ENCODE measurements at regions not wholly inside any gene's neighbourhood (a gene's known extent, or its start where the extent isn't known, plus 50 kb on each side); places are given as distances from the start of the nearest gene placed in this dataset.

DNA sequence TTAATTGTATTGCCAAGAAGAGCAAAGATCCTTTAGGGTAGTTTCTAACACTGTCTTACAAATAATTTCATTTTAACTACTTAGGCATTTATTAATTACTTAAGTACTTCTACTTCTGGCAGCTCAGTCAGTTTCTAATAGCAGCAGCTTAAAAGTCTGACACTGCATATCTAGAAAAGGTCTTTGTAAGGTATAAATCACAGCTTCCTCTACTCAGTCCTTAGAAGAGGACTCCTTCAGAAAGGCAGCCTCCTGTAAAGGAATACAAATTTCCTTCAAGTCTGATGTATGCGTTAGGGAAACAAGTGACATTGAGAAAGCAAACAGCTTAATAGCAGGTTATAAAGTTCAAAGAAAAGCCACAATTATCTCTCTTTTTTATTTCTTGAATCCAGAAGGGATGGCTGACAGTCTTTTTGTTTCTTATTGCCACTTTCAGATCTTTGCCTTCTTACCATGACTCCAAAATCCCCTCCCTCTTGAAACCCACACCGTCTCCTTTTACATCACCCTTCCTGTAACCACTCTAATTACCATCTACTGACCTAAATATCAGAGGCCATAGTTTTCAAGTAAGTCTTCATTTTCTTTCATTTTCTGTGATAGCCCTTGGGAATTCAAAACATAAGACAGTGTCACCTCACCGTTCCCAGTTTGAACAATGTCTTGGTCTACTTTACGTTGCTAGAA is 109.5 kb downstream of the CGGBP1 start:
- Histone ChIP-seq H3K27me3 (ENCODE audit: control insufficient read depth, insufficient read depth, low read length) (no peaks in the 10 kb centered on the region), H3K9me1 (ENCODE audit: insufficient read depth, low read length) (no peaks in the 10 kb centered on the region), H3K36me3 (ENCODE audit: control insufficient read depth, insufficient read depth, low read length) (no peaks in the 10 kb centered on the region), H3K4ac (ENCODE audit: low read depth, low read length) (no peak overlapping the region), H2BK120ac (ENCODE audit: low read depth, low read length) (no peak overlapping the region), H4K20me1 (ENCODE audit: insufficient read depth, low read length) (no peaks in the 10 kb centered on the region), H3K4me3 (ENCODE audit: insufficient read depth, low read depth, low read length) (no peak overlapping the region), H4K5ac (ENCODE audit: low read depth, low read length) (no peak overlapping the region), H2AK9ac (replicated peaks; ENCODE audit: low read depth, low read length, poor library complexity) (no peak overlapping the region), H4K91ac (ENCODE audit: insufficient read depth, low read depth, low read length) (no peak overlapping the region), H2BK15ac (ENCODE audit: low read depth, low read length) (no peak overlapping the region), H3K27ac (ENCODE audit: insufficient read depth, low read length) (no peak overlapping the region), H2AFZ (replicated peaks; ENCODE audit: low read length, poor library complexity) (no peak overlapping the region), H3K23ac (ENCODE audit: low read depth, low read length) (no peak overlapping the region), H3K4me2 (ENCODE audit: low read depth, low read length) (no peak overlapping the region), H3K9me3 (ENCODE audit: control insufficient read depth, insufficient read depth, low read length) (no peaks in the 10 kb centered on the region), H3K14ac (replicated peaks; ENCODE audit: low read depth, low read length) (no peak overlapping the region), H3K18ac (ENCODE audit: low read depth, low read length) (no peak overlapping the region), H2BK5ac (ENCODE audit: low read depth, low read length, poor library complexity, severe bottlenecking) (no peak overlapping the region), H3K4me1 (ENCODE audit: control insufficient read depth, insufficient read depth, low read length) (no peaks in the 10 kb centered on the region), H4K8ac (ENCODE audit: low read depth in 2 of 2, low read length in 2 of 2) (no peak overlapping the region), H3K56ac (ENCODE audit: extremely low read depth, insufficient read depth, low read length) (no peak overlapping the region), H3K9ac (ENCODE audit: low read depth, low read length) (no peak overlapping the region), H3K79me1 (ENCODE audit: low read depth in 1 of 2, low read length in 2 of 2) (no peaks in the 10 kb centered on the region), H2BK20ac (ENCODE audit: low read depth, low read length) (no peak overlapping the region), H2AK5ac (ENCODE audit: low read depth, low read length) (no peak overlapping the region)
- in situ Hi-C loops (cut with MboI; ENCODE audit: low sequenced_read_pairs) (no loop called here), intact Hi-C loops (cut with micrococcal nuclease) (no loop called here), dilution Hi-C loops (cut with HindIII; ENCODE audit: low sequenced_read_pairs, unreplicated experiment) (no loop called here)
- ChIA-PET POLR2A (ENCODE audit: unreplicated experiment) (no interaction called here), CTCF (no interaction called here)
- no CpG with 5 or more reads among the region's 4 CpGs for WGBS, 2 experiments (ENCODE audit: extremely low coverage in 2 of 2, insufficient read length in 1 of 2)
- no peak for DNase-seq
- TF ChIP-seq POLR2A (IDR thresholded peaks at IDR 0.05; ENCODE audit: low read depth, low read length) = no peak
- no peak for TF ChIP-seq NFE2L2 (IDR thresholded peaks at IDR 0.05; ENCODE audit: low read depth, low read length)
- no peak for TF ChIP-seq MAFK (IDR thresholded peaks at IDR 0.05; ENCODE audit: low read depth, low read length)
- TF ChIP-seq RCOR1 (IDR thresholded peaks at IDR 0.05; ENCODE audit: insufficient replicate concordance, low read length) = no peak
- TF ChIP-seq FOS (IDR thresholded peaks at IDR 0.05; ENCODE audit: low read depth, low read length) = no peak
- no peak for TF ChIP-seq CHD1 (IDR thresholded peaks at IDR 0.05; ENCODE audit: low read depth, low read length)
- TF ChIP-seq, protein P1, sequence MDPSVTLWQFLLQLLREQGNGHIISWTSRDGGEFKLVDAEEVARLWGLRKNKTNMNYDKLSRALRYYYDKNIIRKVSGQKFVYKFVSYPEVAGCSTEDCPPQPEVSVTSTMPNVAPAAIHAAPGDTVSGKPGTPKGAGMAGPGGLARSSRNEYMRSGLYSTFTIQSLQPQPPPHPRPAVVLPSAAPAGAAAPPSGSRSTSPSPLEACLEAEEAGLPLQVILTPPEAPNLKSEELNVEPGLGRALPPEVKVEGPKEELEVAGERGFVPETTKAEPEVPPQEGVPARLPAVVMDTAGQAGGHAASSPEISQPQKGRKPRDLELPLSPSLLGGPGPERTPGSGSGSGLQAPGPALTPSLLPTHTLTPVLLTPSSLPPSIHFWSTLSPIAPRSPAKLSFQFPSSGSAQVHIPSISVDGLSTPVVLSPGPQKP (IDR thresholded peaks at IDR 0.05; ENCODE audit: borderline replicate concordance, low read depth, low read length) = no peak
- no peak for TF ChIP-seq SMC3 (IDR thresholded peaks at IDR 0.05; ENCODE audit: low read depth, low read length)
- TF ChIP-seq RAD21 (IDR thresholded peaks at IDR 0.05; ENCODE audit: low read length) = no peak
- TF ChIP-seq RFX5 (IDR thresholded peaks at IDR 0.05; ENCODE audit: low read depth, low read length) = no peak
- TF ChIP-seq, protein P2, sequence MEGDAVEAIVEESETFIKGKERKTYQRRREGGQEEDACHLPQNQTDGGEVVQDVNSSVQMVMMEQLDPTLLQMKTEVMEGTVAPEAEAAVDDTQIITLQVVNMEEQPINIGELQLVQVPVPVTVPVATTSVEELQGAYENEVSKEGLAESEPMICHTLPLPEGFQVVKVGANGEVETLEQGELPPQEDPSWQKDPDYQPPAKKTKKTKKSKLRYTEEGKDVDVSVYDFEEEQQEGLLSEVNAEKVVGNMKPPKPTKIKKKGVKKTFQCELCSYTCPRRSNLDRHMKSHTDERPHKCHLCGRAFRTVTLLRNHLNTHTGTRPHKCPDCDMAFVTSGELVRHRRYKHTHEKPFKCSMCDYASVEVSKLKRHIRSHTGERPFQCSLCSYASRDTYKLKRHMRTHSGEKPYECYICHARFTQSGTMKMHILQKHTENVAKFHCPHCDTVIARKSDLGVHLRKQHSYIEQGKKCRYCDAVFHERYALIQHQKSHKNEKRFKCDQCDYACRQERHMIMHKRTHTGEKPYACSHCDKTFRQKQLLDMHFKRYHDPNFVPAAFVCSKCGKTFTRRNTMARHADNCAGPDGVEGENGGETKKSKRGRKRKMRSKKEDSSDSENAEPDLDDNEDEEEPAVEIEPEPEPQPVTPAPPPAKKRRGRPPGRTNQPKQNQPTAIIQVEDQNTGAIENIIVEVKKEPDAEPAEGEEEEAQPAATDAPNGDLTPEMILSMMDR (conservative IDR thresholded peaks at IDR 0.05; ENCODE audit: low read depth, low read length) = no peak
- TF ChIP-seq MAZ (IDR thresholded peaks at IDR 0.05; ENCODE audit: borderline replicate concordance, low read depth, low read length) = no peak
- no peak for TF ChIP-seq MXI1 (IDR thresholded peaks at IDR 0.05; ENCODE audit: borderline replicate concordance, low read depth, low read length)
- no peak for TF ChIP-seq CEBPB (IDR thresholded peaks at IDR 0.05; ENCODE audit: low read depth, low read length)
- TF ChIP-seq, protein P3, sequence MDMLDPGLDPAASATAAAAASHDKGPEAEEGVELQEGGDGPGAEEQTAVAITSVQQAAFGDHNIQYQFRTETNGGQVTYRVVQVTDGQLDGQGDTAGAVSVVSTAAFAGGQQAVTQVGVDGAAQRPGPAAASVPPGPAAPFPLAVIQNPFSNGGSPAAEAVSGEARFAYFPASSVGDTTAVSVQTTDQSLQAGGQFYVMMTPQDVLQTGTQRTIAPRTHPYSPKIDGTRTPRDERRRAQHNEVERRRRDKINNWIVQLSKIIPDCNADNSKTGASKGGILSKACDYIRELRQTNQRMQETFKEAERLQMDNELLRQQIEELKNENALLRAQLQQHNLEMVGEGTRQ (IDR thresholded peaks at IDR 0.05; ENCODE audit: low read depth, low read length) = no peak
- TF ChIP-seq BHLHE40 (IDR thresholded peaks at IDR 0.05; ENCODE audit: low read depth, low read length) = no peak
- no peak for ATAC-seq (ENCODE audit: low read depth)
- no TSS peak for BruUV-seq (replicated peaks)

All from IMR-90 (cell line).